ENCODE measurements at regions not wholly inside any gene's neighbourhood (a gene's known extent, or its start where the extent isn't known, plus 50 kb on each side); places are given as distances from the start of the nearest gene placed in this dataset.

DNA sequence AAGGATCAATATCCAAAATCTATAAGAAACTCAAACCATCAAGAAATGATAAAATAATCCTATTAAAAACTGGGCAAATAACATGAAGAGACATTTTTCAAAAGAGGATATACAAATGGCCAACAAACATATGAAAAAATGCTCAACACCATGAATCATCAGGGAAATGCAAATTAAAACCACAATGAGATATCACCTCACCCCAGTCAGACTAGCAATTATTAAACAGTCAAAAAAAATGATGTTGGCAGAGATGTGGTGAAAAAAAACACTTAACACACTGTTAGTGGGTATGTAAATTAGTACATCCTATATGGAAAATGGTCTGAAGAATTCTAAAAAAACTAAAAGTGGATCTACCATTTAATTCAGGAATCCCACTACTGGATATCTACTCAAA, 379.0 kb upstream of the SOX9 start:
- in situ Hi-C loops (cut with HindIII; ENCODE audit: low sequenced_read_pairs) = no loop called here
- H3K4me3 ChIP-seq (ENCODE audit: low read depth, low read length) = no peak overlapping the region
- DNase-seq (ENCODE audit: low read depth) = no peak
- TF ChIP-seq, protein P1, sequence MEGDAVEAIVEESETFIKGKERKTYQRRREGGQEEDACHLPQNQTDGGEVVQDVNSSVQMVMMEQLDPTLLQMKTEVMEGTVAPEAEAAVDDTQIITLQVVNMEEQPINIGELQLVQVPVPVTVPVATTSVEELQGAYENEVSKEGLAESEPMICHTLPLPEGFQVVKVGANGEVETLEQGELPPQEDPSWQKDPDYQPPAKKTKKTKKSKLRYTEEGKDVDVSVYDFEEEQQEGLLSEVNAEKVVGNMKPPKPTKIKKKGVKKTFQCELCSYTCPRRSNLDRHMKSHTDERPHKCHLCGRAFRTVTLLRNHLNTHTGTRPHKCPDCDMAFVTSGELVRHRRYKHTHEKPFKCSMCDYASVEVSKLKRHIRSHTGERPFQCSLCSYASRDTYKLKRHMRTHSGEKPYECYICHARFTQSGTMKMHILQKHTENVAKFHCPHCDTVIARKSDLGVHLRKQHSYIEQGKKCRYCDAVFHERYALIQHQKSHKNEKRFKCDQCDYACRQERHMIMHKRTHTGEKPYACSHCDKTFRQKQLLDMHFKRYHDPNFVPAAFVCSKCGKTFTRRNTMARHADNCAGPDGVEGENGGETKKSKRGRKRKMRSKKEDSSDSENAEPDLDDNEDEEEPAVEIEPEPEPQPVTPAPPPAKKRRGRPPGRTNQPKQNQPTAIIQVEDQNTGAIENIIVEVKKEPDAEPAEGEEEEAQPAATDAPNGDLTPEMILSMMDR (IDR thresholded peaks at IDR 0.05; ENCODE audit: low read depth, low read length, missing control alignments) = no peak

DNA sequence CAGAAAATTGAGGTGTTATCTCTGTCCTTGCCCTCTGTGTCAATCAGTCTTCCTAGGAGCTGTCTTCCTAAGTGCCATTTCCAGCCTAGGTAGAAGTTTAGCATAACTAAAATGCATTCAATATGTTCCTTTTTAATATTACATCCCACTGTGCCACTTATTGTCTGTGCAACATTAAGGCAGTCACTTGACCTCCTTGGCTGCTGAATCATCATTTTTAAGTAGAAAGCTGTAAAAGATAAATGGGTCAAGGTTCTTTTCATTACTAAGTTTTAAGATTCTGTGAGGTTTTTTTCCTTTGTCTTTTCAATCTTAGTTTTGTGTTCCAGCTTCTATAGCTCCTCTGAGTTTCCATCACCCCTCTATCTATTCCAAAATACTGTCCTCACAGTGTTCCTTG, 371.9 kb upstream of the SOX9 start:
- in situ Hi-C loops (cut with HindIII; ENCODE audit: low sequenced_read_pairs) = no loop called here

DNA sequence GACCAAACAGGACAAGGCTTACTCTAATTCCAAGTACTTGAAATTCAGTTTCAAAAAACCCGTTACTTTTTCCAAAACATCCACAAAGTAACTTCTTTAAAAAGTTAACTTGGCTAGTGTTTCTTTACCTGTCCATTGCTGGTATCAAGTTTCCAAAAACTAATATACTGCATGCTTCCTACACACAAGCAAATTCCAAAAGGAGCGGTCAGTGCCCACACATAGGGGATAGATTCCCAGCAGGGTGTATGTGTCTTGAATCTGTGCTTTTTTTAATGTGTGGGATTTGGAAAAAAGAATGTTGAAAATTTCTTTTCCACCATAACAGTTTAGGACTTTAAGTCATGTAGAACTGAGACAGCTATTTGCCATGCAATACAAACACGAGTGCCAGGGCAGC, 367.8 kb upstream of the SOX9 start:
- in situ Hi-C loops (cut with HindIII; ENCODE audit: low sequenced_read_pairs) = no loop called here

More for the DNA sequence above, 371.9 kb upstream of the SOX9 start:
- DNase-seq (ENCODE audit: low read depth) = no peak
- TF ChIP-seq, protein P1 (IDR thresholded peaks at IDR 0.05; ENCODE audit: low read depth, low read length, missing control alignments) = no peak
- H3K4me3 ChIP-seq (ENCODE audit: low read depth, low read length) = no peak overlapping the region

DNA sequence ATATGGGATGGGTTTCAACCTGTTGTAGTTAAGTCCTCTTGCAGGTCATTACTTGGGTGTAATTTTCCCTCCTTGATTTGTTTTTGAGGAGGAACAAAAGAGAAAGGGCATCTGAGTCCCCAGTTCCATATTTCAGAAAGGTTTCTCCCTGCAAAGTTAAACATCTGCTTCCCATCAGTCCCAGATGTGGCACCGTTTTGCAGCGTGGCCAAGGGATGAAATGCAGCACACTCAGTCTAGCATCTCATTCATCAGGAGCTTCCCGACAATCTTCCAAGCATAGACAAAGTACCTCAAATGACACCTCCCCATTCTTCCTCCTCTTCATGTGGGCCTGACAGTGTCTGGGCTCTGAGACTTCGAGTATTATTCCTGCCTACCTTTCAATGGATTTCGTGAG, 363.7 kb upstream of the SOX9 start:
- in situ Hi-C loops (cut with HindIII; ENCODE audit: low sequenced_read_pairs) = no loop called here
- no peak overlapping the region for H3K4me3 ChIP-seq (ENCODE audit: low read depth, low read length)
- DNase-seq (ENCODE audit: low read depth) = no peak
- TF ChIP-seq, protein P1 (IDR thresholded peaks at IDR 0.05; ENCODE audit: low read depth, low read length, missing control alignments) = no peak

More for the DNA sequence above, 367.8 kb upstream of the SOX9 start:
- no peak overlapping the region for H3K4me3 ChIP-seq (ENCODE audit: low read depth, low read length)
- no peak for DNase-seq (ENCODE audit: low read depth)
- TF ChIP-seq, protein P1 (IDR thresholded peaks at IDR 0.05; ENCODE audit: low read depth, low read length, missing control alignments) = no peak

DNA sequence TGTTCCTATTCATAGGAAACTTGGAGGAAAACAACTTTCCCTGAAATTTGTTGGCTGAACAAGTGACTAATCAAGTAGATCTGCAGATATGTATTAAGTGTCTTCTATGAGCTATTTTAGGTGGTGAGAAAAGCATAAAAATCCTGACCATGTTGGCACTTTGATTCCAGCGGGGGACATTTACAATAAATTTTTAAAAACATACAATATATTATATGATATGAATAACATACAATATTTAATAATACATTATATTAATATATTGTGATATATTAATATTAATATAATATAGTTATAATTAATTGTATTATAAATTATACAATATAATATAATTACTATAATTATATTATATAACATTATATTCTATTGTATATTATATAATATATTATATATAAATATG, 362.9 kb upstream of the SOX9 start:
- DNase-seq (ENCODE audit: low read depth) = no peak
- in situ Hi-C loops (cut with HindIII; ENCODE audit: low sequenced_read_pairs) = no loop called here
- no peak overlapping the region for H3K4me3 ChIP-seq (ENCODE audit: low read depth, low read length)
- TF ChIP-seq, protein P1 (IDR thresholded peaks at IDR 0.05; ENCODE audit: low read depth, low read length, missing control alignments) = no peak

DNA sequence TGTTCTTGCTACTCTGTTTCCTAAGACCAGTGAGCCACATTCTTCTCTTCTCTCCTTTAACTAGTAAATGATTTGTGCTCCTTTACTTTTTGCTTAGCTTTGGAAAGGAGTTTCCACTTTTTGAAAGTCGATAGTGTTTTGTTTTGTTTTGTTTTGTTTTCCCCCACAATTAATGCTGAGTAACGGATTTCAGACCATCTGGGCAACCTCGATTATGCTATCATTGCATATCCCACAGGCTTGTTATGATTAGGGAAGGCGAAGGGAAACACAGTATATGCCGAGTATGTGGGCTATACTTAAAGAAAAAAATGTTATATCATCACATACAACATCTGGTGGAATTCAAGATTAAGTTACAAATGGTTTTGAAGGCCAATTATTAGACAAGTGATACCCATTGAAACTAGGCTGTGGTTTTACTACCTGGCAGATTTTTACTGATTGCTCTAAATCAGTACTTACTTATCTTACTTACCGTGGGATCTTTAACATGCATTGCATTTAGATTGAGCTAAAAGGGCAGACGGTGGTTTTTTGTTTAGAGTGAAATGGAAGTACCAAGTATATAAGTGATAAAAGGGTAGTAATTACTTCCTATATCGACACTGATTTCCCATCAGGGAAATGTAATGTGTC, 361.3 kb upstream of the SOX9 start:
- no peak overlapping the region for H3K4me3 ChIP-seq (ENCODE audit: low read depth, low read length)
- DNase-seq (ENCODE audit: low read depth) = no peak
- in situ Hi-C loops (cut with HindIII; ENCODE audit: low sequenced_read_pairs) = no loop called here
- TF ChIP-seq, protein P1 (IDR thresholded peaks at IDR 0.05; ENCODE audit: low read depth, low read length, missing control alignments) = no peak

Data from astrocyte of the cerebellum (primary cell).